GM13977 (cell line): ENCODE measurements at regions not wholly inside any gene's neighbourhood (a gene's known extent, or its start where the extent isn't known, plus 50 kb on each side); places are given as distances from the start of the nearest gene placed in this dataset.

Source experiments
- DNase-seq: peaks from one replicate; pipeline ENCODE4 v3.0.0; 2012; ENCODE audit warnings: low spot score
- in situ Hi-C: fragments of 300-500 bp; cut with MboI; formaldehyde crosslinking; loops from one replicate; pipeline ENCODE4 v1.12.0; 2022; ENCODE audit warnings: low sequenced_read_pairs, low pct_unique_long_range_greater_than_20kb, mixed read lengths, inconsistent platforms; ENCODE audit not compliant: unreplicated experiment
- TF ChIP-seq, protein P1 (sequence below): IDR thresholded peaks from 2 replicates; pipeline ENCODE4 v1.5.1; 2012; ENCODE audit warnings: mild to moderate bottlenecking, control low read depth; ENCODE audit not compliant: insufficient read depth; ENCODE audit errors: extremely low read depth, missing control alignments

DNA sequence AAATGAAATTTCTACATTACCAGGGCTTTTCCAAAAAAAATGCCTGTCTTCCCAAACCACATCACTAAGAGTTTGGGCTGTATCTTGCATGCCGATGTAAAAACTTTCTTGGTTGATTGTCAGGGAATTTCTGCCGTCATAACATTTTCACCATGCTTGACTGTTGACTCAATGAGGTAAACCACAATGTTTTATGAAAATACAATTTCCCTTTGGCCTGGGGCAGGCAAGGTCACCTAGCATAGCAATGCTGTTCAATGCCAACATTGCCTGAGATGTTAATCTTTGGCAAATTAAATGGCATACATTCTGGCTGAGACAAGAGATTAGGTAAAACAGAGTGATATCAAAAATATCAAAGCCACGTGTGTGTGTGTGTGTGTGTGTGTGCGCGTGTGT, 137.1 kb upstream of the TBL1X start:
- TF ChIP-seq, protein P1, sequence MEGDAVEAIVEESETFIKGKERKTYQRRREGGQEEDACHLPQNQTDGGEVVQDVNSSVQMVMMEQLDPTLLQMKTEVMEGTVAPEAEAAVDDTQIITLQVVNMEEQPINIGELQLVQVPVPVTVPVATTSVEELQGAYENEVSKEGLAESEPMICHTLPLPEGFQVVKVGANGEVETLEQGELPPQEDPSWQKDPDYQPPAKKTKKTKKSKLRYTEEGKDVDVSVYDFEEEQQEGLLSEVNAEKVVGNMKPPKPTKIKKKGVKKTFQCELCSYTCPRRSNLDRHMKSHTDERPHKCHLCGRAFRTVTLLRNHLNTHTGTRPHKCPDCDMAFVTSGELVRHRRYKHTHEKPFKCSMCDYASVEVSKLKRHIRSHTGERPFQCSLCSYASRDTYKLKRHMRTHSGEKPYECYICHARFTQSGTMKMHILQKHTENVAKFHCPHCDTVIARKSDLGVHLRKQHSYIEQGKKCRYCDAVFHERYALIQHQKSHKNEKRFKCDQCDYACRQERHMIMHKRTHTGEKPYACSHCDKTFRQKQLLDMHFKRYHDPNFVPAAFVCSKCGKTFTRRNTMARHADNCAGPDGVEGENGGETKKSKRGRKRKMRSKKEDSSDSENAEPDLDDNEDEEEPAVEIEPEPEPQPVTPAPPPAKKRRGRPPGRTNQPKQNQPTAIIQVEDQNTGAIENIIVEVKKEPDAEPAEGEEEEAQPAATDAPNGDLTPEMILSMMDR = no peak
- in situ Hi-C loops = no loop called here
- DNase-seq = no peak

DNA sequence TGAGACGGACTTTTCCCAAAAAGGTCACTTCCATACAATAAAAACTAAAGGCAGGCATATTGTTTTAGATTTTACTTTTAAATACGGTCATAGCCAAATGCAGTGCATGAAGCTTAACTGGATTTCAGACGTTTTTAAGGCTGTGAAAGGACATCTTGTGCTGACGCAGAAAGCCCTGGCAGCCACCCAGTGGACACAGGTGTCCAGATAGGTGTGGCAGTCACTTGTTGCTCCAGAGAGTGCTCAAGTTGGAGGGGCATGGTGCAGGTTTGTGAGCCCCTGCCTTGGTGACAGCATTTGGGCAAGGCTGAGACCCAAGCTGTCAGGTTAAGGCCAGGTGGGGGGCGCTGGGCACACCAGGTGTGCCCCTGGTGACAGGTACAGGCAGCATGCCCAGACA, 135.8 kb upstream of the TBL1X start:
- TF ChIP-seq, protein P1 = no peak
- in situ Hi-C loops = no loop called here
- DNase-seq = no peak

DNA sequence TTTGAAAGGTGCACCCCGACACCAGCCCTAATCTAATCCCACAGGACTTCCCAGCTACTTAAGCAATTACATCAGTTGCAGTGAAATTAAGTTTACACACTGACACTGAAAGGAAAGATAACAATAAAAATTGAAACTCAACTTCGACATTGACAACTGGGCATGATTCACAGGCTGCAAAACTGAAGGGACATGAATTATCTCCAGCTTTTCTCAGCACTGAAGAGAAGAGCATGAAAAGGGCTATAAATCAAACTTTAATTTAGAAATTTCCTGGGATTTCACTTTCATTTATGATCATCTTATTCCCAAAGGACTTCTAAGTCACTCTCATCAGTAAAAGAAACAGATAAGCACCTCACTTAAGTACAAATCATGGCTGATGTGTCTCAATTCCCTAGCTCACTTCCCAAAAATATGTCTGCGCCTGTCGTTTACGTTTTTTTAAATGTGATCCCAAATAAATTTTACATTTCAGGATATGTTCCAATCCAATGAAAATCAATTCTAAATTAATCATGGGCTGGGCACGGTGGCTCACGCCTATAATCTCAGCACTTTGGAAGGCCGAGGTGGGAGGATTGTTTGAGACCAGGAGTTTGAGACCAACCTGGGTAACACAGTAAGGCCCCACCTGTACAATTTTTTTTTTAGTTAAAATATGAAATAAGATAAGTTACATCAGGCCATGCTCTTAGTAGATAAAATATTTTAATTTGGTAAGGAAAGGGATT, 134.4 kb upstream of the TBL1X start:
- in situ Hi-C loops = no loop called here
- TF ChIP-seq, protein P1 = no peak
- no peak for DNase-seq

DNA sequence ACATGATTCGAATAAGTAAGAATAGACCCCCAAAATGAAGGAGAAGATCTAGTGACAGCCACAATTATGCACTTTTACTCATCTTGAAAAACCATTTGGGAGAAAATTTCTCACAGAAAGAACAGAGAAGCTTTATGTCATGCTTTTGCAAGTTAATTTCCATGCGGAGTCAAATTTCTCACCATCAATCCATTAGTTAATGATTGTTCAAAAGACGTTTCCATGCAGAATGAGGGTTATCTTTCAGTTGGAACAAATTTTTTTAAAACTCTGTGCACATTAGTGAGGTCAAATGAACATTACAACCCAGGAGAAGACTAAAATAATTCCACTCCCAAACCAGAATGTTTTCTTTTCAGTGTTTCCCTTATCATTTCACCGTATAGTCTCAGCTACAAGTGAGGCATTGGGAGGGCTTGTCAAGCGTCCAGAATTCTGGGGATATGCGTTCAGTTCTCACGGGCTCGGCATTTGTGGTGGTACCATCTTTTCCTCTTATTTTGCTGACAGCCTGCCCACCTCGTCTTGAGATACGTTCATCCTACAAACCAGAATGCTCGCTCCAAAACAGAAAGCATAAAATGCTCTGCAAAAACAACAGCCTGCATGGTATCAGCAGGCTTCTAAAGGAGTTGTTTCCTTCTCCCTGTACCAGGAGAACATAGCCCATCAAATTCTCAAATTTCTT, 130.8 kb upstream of the TBL1X start:
- no peak for DNase-seq
- in situ Hi-C loops = no loop called here
- TF ChIP-seq, protein P1 = no peak

DNA sequence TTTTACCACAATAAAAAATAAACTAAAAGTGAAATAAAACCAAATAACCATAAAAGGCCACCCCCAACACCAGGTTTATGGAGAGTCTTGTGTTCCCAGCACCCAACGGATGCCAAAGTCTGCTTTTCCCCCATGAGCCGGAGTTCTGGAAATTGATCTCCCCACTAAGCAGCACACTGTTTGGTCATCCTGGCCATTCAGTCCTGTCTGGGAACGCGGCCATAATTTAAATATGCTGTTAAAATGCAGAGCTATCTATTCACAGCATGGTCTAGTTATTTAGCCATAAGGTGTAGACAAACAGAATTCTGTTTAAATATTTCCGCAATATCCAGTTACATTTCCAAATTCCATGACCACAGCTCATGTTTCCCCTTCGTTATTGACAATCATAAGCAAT, 129.6 kb upstream of the TBL1X start:
- DNase-seq = no peak
- TF ChIP-seq, protein P1 = no peak
- in situ Hi-C loops = no loop called here

DNA sequence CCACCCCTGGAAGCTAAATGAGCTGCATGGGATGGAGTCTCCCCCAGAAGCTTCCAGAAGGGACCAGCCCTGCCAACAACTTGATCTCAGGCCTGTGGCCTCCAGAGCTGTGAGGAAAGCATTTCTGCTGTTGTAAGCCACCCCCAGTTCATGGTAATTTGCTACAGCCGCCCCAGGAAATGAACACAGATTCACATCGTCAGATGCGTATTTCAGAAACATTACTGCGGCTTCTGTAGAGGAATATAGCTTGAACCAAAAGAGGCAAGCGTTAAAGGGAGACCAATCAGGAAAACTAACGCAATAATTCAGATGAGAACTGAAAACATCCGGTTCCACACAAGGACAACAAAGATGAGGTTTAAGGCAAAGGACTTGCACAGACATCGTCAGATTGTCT, 128.4 kb upstream of the TBL1X start:
- no peak for DNase-seq
- TF ChIP-seq, protein P1 = no peak
- in situ Hi-C loops = no loop called here
